Stimulated activated CD4-positive, alpha-beta T cell treated with anti-CD3 and anti-CD28 coated beads, TNF-alpha, amount 100 ng/mL, for 24 hours (primary cell): ENCODE measurements at regions not wholly inside any gene's neighbourhood (a gene's known extent, or its start where the extent isn't known, plus 50 kb on each side); places are given as distances from the start of the nearest gene placed in this dataset.

Experiments
- DNase-seq, 3 experiments: peaks; one replicate each; pipeline ENCODE4 v3.0.0-alpha.2; 2020; ENCODE audit warnings: low read depth in 3 of 3

DNA sequence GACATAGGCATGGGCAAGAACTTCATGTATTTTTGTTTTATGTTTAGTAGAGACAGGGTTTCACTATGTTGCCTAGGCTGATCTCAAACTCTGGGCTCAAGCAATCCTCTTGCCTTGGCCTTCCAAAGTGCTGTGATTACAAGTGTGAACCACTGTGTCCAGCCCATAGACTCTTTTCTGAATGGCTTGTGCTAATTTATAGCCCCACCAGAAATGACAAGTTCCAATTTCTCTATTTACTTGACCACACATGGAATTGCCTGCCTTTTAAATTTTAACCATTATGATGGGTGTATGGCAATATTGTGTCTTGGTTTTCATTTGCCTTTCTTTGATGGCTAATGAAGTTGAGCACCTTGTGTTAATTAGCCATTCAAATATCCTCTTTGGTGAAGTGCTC is 85.8 kb upstream of the NECTIN1 start:
- DNase-seq, result no peak

DNA sequence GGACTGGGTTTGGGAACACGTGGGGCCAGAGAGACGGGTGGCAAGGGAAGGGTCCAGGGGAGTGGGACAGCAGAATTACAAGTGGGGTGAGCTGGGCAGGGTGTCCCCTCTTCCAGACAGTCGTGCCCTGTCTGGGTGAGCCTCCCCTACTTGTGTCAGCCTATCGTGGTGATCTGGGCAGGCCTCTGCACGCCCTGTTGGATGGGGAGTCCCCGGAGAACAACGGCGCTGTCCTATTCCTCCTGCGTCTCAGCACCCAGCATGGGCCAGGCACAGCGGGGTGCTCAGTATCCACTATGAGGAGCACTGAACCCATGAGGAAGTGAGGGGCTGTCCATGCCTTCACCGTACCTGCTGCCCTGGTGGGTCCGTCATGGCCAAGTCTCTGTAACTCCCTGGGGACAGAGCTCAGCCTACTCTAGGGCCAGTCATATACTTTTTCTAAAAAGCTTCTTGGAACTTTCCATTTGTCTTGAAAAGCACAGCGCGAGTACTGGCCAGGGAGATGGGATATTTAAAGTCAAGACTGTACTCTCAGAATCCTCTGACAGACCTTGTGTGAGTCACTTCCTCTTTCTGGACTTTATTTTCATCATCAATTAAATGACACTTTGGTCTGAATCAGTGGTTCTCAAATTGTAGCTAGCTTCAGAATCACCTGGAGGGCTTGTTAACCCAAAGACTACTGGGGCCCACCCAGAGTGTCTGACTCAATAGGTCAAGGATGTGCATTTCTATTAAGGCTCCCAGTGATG is 81.7 kb upstream of the NECTIN1 start:
- DNase-seq, result no peak

DNA sequence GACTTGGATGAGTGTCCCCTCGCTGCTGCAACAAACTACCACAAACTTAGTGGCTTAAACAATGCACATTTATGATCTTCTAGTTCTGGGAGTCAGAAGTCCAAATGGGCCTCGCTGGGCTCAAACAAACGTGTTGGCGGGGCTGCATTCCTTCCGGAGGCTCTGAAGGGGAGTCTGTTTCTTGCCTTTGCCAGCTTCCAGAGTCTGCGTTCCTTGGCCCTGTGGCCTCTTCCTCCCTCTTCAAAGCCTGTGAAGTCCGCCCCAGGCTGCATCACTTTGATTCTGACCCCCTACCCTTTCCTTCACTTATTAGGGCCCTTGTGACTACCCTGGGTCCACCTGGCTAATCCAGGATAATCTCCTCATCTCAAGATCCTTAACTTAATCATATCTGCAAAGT is 80.3 kb upstream of the NECTIN1 start:
- DNase-seq, result no peak

DNA sequence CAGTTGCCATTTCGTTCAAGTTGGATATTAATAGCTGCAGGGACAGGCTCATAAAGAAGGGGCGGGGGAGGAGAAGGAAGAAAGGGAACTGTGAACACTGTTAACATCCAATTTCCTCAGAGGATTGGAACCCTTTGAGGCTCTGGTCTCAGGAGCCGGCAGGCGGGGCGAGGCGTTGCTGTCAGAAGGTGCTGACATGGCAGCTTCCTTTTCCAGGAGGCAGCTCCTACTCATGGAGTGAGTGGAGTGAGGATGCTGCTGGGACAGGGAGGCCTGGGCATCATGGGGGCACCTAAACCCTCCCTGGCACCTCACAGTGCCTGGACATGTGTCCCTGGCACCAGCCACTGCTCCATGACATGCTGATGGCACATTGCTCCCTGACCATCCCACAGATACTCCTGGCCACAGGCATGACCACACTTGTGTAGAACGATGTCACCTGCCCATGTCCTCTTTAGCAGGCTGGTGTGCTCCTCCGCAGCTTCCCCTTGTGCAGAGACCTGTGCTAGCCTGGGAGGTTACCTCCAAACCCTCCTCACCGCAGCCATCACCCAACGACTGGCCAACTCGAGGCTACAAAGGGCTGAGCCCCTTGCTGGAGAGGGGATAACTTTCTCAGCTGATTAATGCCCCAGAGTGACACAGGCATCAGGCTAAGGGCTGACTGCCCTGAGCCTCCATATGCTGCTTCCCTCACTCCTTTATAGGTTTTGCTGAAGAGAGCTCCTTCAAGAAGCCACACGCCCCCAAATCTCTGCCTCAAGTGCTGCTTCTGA is 79.6 kb upstream of the NECTIN1 start:
- DNase-seq, result no peak

DNA sequence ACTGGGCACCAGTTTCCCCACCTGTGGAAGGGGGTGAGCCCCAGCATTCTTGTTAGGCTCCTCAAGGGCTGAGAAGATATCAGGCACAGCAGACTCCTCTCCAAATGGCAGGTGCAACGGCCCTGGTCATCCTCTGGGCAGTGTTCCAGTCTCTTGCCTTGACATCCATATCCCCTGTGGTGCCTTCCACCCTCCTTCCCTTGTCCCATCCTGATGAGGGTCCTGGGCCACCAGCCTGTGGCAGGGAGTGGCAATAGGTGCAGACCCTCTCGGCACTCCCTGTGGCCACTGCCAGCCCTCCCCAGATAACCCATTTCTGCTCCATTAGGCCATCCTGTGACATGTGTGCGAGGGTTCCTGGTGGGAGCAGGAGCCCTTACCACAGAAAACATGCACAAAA is 78.8 kb upstream of the NECTIN1 start:
- no peak for DNase-seq

DNA sequence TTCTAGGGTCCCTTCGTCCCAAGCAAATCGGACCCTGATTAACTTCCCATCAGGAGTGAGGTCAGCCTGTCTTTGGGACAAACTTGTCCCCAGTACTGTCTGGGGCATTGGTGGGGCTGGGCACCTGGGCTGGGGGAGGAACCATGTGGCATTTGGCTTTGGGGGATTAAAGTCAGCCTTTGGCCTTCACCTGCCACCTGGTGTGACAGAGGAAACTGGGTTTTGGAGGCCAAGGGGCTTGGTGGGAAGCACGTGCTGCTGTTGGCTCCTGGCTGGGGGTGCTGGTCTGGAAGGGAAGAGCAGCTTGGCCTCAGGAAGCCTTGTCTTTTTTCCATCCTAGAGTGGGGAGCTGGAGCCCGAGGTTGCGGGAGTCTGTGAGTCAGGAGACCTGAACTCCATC is 78.4 kb upstream of the NECTIN1 start:
- DNase-seq, result no peak

DNA sequence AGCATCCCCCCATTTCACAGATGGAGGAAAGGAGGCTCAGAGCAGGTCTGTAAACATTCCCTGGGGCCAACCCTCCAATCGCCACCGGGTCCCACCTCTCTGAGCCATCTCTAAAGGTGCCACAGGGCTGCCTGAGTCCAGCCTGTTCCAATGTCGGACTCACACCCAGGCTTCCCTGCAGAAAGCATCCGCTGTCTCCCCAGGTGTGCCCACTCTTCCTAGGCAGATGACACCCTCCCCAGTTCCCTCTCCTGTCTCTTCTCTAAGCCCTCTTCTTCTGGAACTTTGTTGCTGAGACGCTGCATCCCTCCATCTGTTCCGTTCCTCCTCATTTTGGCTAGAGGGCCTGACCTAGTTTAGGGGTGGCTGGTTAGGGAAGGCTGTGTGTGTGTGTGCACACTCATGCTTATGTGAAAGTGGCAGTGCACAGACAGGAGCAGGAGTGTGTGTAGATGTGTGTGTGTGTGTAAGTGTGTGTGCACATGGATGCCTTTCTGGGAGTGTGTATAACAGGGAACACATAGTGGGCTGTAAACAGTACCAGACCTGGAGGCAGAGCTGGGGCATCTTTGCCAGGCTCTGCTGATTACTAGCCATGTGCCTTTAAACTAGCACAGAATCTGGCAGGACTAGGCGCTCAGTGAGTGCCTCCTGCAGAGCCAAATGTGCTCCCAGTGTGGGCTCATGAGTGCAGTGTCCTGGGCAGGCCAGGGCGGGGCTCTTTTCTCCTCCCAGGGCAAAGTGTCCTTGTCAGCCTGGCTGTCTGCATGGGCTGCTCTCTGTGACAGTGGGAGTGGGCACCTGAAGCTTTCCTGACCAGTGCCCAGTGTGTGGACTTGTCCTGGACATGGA is 77.3 kb upstream of the NECTIN1 start:
- DNase-seq, result no peak

DNA sequence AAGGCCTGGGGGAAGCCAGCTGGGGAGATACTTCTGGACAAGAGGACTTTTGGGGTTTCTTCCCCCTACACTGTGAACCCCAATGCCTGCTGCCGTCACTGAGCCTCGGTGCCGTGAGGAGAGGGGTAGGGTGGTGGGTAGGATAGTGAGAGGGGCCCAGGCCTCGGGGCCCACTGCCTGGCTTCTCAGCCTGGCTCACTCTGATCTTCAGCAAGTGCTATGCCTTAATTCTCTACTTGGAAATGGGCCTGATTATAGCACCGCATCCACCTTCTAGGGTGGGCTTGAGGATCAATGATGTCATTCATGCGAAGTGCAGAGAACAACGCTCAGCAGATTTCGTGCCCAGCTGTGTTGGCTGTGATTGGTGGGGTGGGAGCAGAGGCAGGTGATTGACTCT is 76.7 kb upstream of the NECTIN1 start:
- DNase-seq, result no peak

DNA sequence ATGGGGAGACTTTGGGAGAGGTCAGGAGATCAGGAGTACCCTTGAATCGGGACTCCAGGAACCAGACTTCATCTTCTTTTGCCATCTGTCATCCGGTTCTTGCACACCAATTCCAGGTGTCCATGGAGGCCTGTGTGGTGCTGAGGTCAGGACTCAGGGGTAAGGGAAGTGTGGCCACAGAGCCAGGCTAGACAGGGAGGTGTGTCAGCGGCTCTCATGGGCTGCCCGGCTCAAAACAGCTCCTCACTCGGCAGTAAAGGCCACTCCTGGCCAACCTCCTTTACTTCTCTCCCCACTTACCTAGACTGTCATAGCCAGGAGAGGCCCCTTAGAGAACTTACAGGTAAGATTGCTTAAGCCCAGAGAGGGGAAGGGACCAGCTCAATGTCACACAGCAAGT is 75.7 kb upstream of the NECTIN1 start:
- DNase-seq, result no peak

DNA sequence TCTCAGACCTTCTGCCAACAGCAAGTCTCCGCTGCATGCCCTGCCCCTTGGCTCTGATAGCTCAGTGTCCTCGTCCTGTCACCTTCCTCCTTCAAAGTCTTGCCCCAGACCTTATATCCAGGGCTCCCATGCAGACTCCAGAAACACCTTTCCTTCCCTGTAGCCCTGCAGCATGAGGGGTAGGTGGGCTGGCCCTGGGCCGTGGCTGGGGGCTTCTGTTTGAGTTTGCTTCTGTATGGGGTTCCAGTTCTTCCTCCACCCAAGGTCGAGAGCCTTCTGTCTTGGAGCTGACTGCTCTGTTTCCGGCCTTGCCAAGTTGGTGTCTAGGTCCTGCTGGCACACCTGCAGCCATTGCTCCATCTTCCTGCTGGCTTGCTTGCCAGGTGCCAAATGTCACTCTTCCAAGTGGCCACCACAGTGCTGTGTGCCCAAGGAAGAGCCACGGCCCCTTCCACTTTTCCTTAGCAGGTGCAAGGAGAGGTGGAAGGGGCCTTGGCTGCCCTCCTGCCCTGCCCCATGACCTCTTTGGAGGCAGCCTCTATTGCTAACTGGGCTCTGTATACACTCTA is 74.8 kb upstream of the NECTIN1 start:
- DNase-seq, result no peak

DNA sequence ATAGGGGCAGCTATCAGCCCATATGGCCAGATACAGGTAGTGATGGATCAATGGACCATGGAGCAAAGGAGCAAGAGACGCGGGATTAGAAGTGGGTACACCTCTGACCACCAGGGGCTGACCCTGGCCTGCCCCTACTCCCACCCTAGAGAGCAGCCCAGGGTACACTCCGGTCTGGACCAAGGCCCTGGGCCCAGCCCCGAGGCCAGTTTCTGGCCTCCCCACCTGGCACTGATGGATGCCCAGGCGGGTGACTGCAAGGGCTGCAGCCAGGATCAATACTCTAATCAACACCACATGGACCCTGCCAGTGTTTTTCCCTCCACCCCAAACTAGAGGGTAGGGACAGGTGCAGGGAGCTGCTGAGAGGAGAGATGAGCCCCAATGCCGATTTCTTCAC is 74.1 kb upstream of the NECTIN1 start:
- no peak for DNase-seq

DNA sequence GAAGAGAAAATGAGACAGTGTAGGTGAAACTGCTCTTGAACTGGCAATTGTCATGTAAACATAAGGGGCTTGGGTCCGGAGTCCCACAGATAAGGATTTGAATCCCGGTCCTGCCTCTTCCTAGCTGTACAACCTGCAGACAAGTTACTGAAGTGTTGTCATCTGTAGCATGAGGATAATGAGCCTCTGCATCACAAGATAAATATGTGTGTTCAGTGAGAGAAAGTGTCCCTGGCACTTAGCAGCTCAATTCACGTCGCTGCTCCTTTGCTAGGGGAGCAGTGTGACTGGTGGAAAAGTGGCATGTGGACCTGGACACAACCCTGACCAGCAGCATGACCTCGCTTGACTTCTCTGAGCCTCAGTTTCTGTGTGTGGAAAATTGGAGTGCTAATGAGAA is 73.7 kb upstream of the NECTIN1 start:
- no peak for DNase-seq

DNA sequence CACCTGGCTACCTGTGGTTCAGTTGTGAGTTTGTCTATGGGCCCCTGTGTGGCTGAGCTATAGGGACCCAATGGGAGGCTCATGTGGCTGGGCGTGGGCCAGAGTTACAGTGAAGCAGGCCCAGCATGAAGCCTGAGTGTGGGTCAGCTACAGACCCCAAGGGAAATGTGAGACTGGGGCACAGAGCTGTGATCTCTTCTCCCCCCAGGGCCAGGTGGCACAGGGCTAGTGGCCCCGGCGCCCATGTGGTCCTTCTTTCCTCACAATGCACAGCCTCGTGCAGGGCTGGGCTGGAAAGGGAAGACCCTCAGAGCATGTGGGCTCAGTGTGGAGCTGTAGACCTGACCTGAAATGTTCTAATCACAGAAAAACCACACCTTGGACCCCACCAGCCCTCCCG is 71.6 kb upstream of the NECTIN1 start:
- DNase-seq, result no peak

DNA sequence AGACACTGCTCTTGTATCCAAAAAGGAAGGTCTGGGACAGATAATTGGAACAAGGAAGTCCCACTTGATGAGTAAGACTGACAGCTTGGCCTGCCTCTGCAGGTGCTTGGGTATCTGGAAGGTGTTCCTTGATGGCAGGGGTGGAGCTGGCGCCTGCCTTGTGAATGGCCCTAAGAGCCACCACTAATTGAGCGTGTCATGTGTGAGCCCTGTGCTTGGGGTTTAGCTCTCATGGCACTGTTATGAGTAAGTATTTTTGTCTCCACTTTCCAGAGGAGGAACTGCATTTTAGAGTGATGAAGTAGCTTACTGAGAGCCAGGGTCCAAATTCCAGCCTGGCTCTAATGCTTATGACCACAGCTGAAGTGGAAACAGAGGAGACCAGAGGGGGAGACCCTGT is 71.2 kb upstream of the NECTIN1 start:
- DNase-seq, result no peak

DNA sequence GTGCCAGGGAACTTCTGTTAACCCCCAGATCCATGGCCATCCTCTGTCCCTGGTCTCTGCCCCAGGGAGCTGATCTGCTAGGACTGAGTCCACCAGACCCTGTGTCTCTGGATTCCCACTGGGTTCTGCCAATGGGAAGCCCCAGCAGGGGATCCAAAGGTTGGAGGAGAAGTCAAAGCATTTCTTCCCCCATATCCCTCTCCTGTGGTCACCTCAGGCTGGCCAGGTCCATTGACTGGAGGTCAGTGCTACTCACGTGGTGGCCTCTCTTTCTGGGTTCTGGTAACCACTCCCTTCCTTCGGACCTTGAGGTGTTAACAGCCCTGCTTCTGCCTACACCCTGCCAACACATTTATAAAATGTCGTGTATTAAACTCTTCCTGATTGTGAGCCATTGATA is 69.7 kb upstream of the NECTIN1 start:
- DNase-seq, result no peak

DNA sequence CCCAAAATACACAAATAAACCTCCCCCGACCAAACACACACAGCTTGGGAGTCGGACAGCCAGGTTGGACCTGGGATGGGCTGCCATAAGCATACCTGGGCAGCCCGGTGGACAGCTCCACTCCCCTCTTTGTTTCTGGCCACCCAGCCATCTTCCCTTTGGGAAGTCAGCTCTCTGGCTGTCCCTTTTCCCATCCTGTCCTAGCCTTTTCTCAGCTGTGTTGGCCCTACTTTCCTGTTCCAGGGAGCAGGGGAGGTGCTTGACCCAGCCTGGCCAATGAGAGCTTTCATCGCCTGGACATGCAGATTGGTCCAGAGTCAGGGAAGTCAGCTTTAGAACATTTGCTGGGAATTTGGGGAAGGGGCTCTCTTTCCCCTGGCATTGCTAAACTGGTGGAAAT is 68.7 kb upstream of the NECTIN1 start:
- no peak for DNase-seq

DNA sequence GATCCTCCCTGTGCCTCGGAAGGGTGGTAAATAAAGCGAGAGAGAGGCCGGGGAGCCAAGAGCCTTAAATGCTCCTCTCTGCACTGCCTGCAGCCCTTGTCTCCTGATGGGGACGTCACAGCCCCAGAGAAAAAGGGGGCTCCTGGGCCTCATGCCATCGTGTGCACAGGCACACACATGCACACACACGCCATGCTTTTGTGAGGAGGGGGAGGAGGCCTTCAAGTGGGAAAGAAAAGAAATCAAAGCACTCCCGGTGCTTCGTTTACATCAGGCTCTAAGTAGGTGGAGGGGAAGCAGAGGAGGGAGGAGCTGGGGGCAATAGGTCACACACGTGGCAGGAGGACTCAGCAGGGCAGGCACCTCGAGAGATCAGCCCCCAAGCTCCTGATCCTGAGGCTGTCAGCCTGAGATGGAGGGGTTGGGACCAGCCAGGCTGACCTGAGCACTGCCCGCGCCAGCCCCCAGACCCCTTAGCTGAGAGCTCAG is 68.2 kb upstream of the NECTIN1 start:
- no peak for DNase-seq

DNA sequence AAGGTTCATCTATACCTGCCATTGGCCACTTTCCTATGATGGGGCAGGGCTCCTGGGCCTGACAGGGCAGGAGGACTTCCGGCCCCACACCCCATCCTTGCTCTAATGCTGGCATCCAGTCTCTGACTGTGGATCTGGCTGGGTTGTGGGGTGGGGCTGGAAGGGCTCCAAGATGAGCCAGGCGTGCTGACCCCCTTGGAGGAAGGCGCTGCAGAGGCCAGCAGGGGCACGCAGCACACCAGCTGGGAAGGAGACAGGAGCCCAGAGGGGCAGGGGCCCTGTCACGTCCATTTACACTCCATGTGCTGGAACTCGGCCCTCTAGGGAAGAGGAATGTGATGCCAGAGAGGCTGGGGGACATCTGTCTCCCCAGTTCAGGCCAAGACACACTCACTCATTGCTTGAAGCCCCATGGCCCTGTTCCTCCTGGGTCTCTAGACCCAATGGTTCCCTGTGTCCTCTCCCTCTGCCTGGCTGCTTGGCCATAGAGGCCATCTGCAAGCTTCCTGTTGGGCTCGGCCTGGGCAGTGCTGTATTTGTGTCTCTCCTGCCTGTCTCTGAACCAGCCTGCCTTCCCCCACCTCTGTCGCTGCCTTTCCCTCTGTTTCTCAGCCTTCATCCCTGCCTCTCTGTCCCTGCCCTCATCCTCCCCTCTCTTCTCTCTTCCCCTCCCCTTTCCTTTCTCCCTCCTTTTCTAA is 67.5 kb upstream of the NECTIN1 start:
- DNase-seq, result no peak

DNA sequence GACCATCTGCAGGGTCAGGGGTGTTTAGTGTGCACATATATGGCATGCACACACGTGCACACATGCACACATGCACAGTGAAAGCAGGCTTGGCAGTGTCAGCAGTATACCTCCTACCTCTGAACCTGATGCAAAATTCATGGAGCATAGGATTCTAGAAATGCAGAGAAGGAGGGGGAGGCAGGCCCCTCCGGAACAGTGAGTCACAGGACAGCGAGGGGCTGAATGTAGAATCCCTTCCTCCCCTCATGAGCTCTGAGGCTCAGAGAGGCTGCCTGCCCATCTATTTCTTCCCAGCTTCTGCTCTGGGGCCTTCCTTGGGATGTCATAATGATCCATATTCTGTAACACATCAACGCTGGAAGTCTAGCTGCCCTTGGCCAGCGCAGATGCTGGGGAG is 66.7 kb upstream of the NECTIN1 start:
- no peak for DNase-seq

DNA sequence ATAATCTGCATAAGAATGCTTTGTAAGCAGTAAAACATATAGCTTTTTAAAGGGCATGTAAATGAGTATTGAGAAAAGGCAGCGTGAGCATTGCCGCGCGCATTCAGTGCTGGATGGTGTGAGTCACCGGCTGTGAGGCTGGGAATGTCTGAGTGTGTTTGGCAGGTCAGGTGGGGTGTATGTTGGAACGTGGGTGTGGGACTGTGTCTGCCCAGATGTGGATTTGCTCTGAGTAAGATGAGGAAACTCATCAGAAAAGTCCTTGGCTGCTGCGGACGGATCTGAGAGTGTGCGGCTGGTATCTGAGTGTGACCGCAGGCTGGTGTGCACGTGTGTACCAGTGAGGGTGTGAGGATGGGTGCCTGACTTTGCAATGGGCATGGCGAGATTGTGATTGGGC is 66.2 kb upstream of the NECTIN1 start:
- no peak for DNase-seq

DNA sequence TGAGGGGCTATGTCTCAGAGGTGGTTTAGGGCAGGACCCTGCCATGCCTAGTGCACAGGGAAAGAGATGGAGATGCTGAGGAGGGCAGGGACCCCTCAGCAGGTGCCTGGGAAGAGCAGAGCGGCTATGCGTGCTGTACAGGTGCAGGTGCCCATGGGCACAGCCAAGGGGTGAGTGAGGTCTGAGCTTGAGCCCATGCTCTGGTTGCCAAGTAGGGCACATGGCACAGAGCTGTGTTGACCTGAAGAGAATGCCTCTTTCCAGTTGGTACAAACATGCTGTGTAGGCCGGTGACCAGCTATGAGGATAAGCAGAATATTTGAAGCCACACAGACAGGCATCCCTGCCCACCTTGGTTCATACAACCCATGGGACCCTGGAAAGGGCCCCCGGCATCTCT is 65.8 kb upstream of the NECTIN1 start:
- DNase-seq, result no peak
